OCI-LY3 (cell line): ENCODE measurements at regions not wholly inside any gene's neighbourhood (a gene's known extent, or its start where the extent isn't known, plus 50 kb on each side); places are given as distances from the start of the nearest gene placed in this dataset.

ENCODE experiments used
- H2AFZ ChIP-seq: fragments of 200-600, 300-600 bp; shearing (Covaris generic); 2 replicates; pipeline ENCODE4 v1.6.0; 2014; ENCODE audit warnings: antibody characterized with exemption, low read depth, low read length
- H3K27ac ChIP-seq: fragments of 200-600, 300-600 bp; sonication (generic); 2 replicates; pipeline ENCODE4 v1.5.1; 2014; ENCODE audit warnings: mild to moderate bottlenecking, low read length, moderate library complexity, mixed read lengths
- H3K27me3 ChIP-seq: fragments of 200-600, 300-600 bp; sonication (generic); 2 replicates; pipeline ENCODE4 v1.6.1; 2014; ENCODE audit warnings: low read depth, low read length, mixed read lengths
- H3K36me3 ChIP-seq: fragments of 200-600, 300-600 bp; sonication (generic); replicated peaks from 2 replicates; pipeline ENCODE3; 2014; ENCODE audit warnings: low read depth, low read length, mixed read lengths
- H3K4me1 ChIP-seq: fragments of 300-600, 200-600 bp; sonication (generic); 2 replicates; pipeline ENCODE4 v1.6.1; 2014; ENCODE audit warnings: low read length, mixed read lengths
- H3K4me2 ChIP-seq: fragments of 200-600, 300-600 bp; sonication (generic); 2 replicates; pipeline ENCODE4 v1.6.1; 2014; ENCODE audit warnings: low read length, mixed read lengths
- H3K4me3 ChIP-seq: fragments of 300-600, 200-600 bp; sonication (generic); 2 replicates; pipeline ENCODE4 v1.5.1; 2014; ENCODE audit warnings: antibody characterized with exemption, mild to moderate bottlenecking, low read length, moderate library complexity
- H3K79me2 ChIP-seq: fragments of 300-600, 200-600 bp; shearing (Covaris generic); 2 replicates; pipeline ENCODE4 v1.6.1; 2014; ENCODE audit warnings: mild to moderate bottlenecking, low read length, mixed read lengths
- H3K9ac ChIP-seq: fragments of 300-600, 200-600 bp; shearing (Covaris generic); 2 replicates; pipeline ENCODE4 v1.6.0; 2014; ENCODE audit warnings: mild to moderate bottlenecking, low read length, moderate library complexity
- H3K9me3 ChIP-seq: fragments of 200-600, 300-600 bp; shearing (Covaris generic); 2 replicates; pipeline ENCODE4 v1.6.1; 2014; ENCODE audit warnings: low read length, mixed read lengths; ENCODE audit not compliant: insufficient read depth
- H4K20me1 ChIP-seq: fragments of 200-600, 300-600 bp; sonication (generic); 2 replicates; pipeline ENCODE4 v1.6.1; 2016; ENCODE audit warnings: low read length, mixed read lengths; ENCODE audit not compliant: insufficient read depth
- CTCF ChIP-seq: fragments of 200-600, 300-600 bp; sonication (generic); IDR thresholded peaks from 2 replicates; pipeline ENCODE4 v1.5.1; 2014; ENCODE audit warnings: antibody characterized with exemption, low read length, low read depth
- EZH2phosphoT487 ChIP-seq: fragments of 200-600 bp; shearing (Covaris generic); IDR thresholded peaks from 2 replicates; pipeline ENCODE4 v1.6.1; 2018; ENCODE audit warnings: antibody characterized with exemption, mixed run types, low read depth

- no peaks in the 10 kb centered on the region for H3K27me3 ChIP-seq
Observed at GRCh38 chr6:148086386-148086785, 256.3 kb upstream of the SASH1 start.

GRCh38 chr6:148086843-148087242 lies 255.8 kb upstream of the SASH1 start:
- no peak for TF ChIP-seq EZH2phosphoT487
- no peak for TF ChIP-seq CTCF

More at GRCh38 chr6:148086386-148086785, 256.3 kb upstream of the SASH1 start:
- Histone ChIP-seq H3K9me3 (no peaks in the 10 kb centered on the region), H4K20me1 (no peaks in the 10 kb centered on the region), H3K4me2 (no peak overlapping the region), H3K4me1 (no peaks in the 10 kb centered on the region), H3K36me3 (no peaks in the 10 kb centered on the region), H3K27ac (no peak overlapping the region), H3K79me2 (no peaks in the 10 kb centered on the region), H3K9ac (no peak overlapping the region), H2AFZ (no peak overlapping the region), H3K4me3 (no peak overlapping the region)
- TF ChIP-seq CTCF (no peak), EZH2phosphoT487 (no peak)

GRCh38 chr6:148087659-148088058 lies 255.0 kb upstream of the SASH1 start:
- no peaks in the 10 kb centered on the region for H3K4me1 ChIP-seq
- no peaks in the 10 kb centered on the region for H3K36me3 ChIP-seq
- H3K79me2 ChIP-seq = no peaks in the 10 kb centered on the region
- H4K20me1 ChIP-seq = no peaks in the 10 kb centered on the region
- H2AFZ ChIP-seq = no peak overlapping the region
- no peaks in the 10 kb centered on the region for H3K9me3 ChIP-seq
- H3K27me3 ChIP-seq = no peaks in the 10 kb centered on the region
- no peak overlapping the region for H3K9ac ChIP-seq
- H3K4me2 ChIP-seq = no peak overlapping the region
- TF ChIP-seq CTCF (no peak), EZH2phosphoT487 (no peak)
- no peak overlapping the region for H3K27ac ChIP-seq
- no peak overlapping the region for H3K4me3 ChIP-seq

More at GRCh38 chr6:148086843-148087242, 255.8 kb upstream of the SASH1 start:
- H2AFZ ChIP-seq = no peak overlapping the region
- H3K36me3 ChIP-seq = no peaks in the 10 kb centered on the region
- H3K4me1 ChIP-seq = no peaks in the 10 kb centered on the region
- H3K4me3 ChIP-seq = no peak overlapping the region
- no peak overlapping the region for H3K27ac ChIP-seq
- no peak overlapping the region for H3K4me2 ChIP-seq
- no peak overlapping the region for H3K9ac ChIP-seq
- H3K27me3 ChIP-seq = no peaks in the 10 kb centered on the region
- H3K79me2 ChIP-seq = no peaks in the 10 kb centered on the region
- no peaks in the 10 kb centered on the region for H3K9me3 ChIP-seq
- H4K20me1 ChIP-seq = no peaks in the 10 kb centered on the region

- Histone ChIP-seq H3K27ac (no peak overlapping the region), H3K27me3 (no peaks in the 10 kb centered on the region), H4K20me1 (no peaks in the 10 kb centered on the region), H2AFZ (no peak overlapping the region), H3K9me3 (no peaks in the 10 kb centered on the region), H3K79me2 (no peaks in the 10 kb centered on the region), H3K9ac (no peak overlapping the region), H3K4me1 (no peaks in the 10 kb centered on the region), H3K4me2 (no peak overlapping the region), H3K36me3 (no peaks in the 10 kb centered on the region), H3K4me3 (no peak overlapping the region)
- TF ChIP-seq EZH2phosphoT487 = no peak
- no peak for TF ChIP-seq CTCF
Observed at GRCh38 chr6:148090326-148090725, 252.3 kb upstream of the SASH1 start.
